Mesenchymal stem cell (in vitro differentiated cells and primary cell): ENCODE measurements at regions not wholly inside any gene's neighbourhood (a gene's known extent, or its start where the extent isn't known, plus 50 kb on each side); places are given as distances from the start of the nearest gene placed in this dataset.
"Not testable (repeated sequence)": the region's sequence is repeated elsewhere in the genome, so short reads cannot be mapped to it uniquely, and the experiment has no call there.

ENCODE experiments used
- DNase-seq: peaks from one replicate; pipeline ENCODE4 v3.0.0-alpha.2; 2013
- H2AFZ ChIP-seq: one replicate; pipeline ENCODE4 v1.6.1; 2013; ENCODE audit warnings: low read depth, mild to moderate bottlenecking, control low read depth, inconsistent platforms, low read length, moderate library complexity
- H2AK5ac ChIP-seq: 2 replicates; pipeline ENCODE4 v1.6.1; 2013; ENCODE audit warnings: low read length, moderate library complexity, mild to moderate bottlenecking, inconsistent platforms; ENCODE audit not compliant: severe bottlenecking
- H2BK120ac ChIP-seq: one replicate; pipeline ENCODE4 v1.6.1; 2013; ENCODE audit warnings: low read depth, mild to moderate bottlenecking, inconsistent platforms, low read length, moderate library complexity
- H2BK12ac ChIP-seq, 2 experiments: one replicate each; pipeline ENCODE4 v1.6.1; 2013; ENCODE audit warnings: inconsistent platforms in 2 of 2, low read length in 2 of 2, mild to moderate bottlenecking in 2 of 2, moderate library complexity in 2 of 2, control low read depth in 1 of 2
- H2BK15ac ChIP-seq: one replicate; pipeline ENCODE4 v1.6.1; 2013; ENCODE audit warnings: mild to moderate bottlenecking, low read depth, inconsistent platforms; ENCODE audit not compliant: poor library complexity, severe bottlenecking
- H2BK5ac ChIP-seq: 2 replicates; pipeline ENCODE4 v1.6.1; 2013; ENCODE audit warnings: low read depth, mild to moderate bottlenecking, low read length, control low read depth, inconsistent platforms; ENCODE audit not compliant: poor library complexity, severe bottlenecking
- H3K14ac ChIP-seq, 2 experiments: one replicate each; pipeline ENCODE4 v1.6.1; 2013; ENCODE audit warnings: inconsistent platforms in 2 of 2, low read length in 2 of 2, control low read depth in 1 of 2, mild to moderate bottlenecking in 1 of 2, moderate library complexity in 1 of 2
- H3K18ac ChIP-seq, 2 experiments: one replicate each; pipeline ENCODE4 v1.6.1; 2013; ENCODE audit warnings: inconsistent platforms in 2 of 2, low read length in 2 of 2, control low read depth in 1 of 2, low read depth in 1 of 2, mild to moderate bottlenecking in 1 of 2
- H3K23ac ChIP-seq, 2 experiments: one replicate each; pipeline ENCODE4 v1.6.1; 2013; ENCODE audit warnings: inconsistent platforms in 2 of 2, low read length in 2 of 2, mild to moderate bottlenecking in 2 of 2, moderate library complexity in 2 of 2, control low read depth in 1 of 2
- H3K27ac ChIP-seq: 2 replicates; pipeline ENCODE4 v1.5.1; 2013; ENCODE audit warnings: mild to moderate bottlenecking, moderate library complexity, low read length, control low read depth, inconsistent platforms; ENCODE audit not compliant: poor library complexity, severe bottlenecking
- H3K27me3 ChIP-seq, 2 experiments: 2 replicates each; pipeline versions ENCODE4 v1.6.1 to v1.7.0; 2013; ENCODE audit warnings: low read length in 2 of 2, mild to moderate bottlenecking in 2 of 2, moderate library complexity in 2 of 2, control low read depth in 1 of 2, inconsistent platforms in 1 of 2; ENCODE audit not compliant: control insufficient read depth in 1 of 2, insufficient read depth in 1 of 2
- H3K36me3 ChIP-seq, 2 experiments: 2 replicates each; pipeline versions ENCODE4 v1.6.1 to v1.7.0; 2013; ENCODE audit warnings: low read length in 2 of 2, control low read depth in 1 of 2, inconsistent platforms in 1 of 2, low read depth in 1 of 2, mild to moderate bottlenecking in 1 of 2; ENCODE audit not compliant: insufficient read depth in 2 of 2, control insufficient read depth in 1 of 2
- H3K4ac ChIP-seq, 2 experiments: one replicate each; pipeline ENCODE4 v1.6.1; 2013; ENCODE audit warnings: inconsistent platforms in 2 of 2, low read length in 2 of 2, mild to moderate bottlenecking in 2 of 2, moderate library complexity in 2 of 2, control low read depth in 1 of 2, low read depth in 1 of 2
- H3K4me1 ChIP-seq: 2 replicates; pipeline ENCODE4 v1.6.1; 2013; ENCODE audit warnings: low read depth, low read length, control low read depth; ENCODE audit not compliant: control insufficient read depth, insufficient read depth
- H3K4me2 ChIP-seq: 2 replicates; pipeline ENCODE4 v1.6.1; 2013; ENCODE audit warnings: low read length, mild to moderate bottlenecking, inconsistent platforms; ENCODE audit not compliant: poor library complexity, severe bottlenecking
- H3K4me3 ChIP-seq, 2 experiments: 2 replicates each; pipeline versions ENCODE4 v1.5.1 to v1.7.0; 2013; ENCODE audit warnings: low read length in 2 of 2, mild to moderate bottlenecking in 2 of 2, control low read depth in 1 of 2, low read depth in 1 of 2; ENCODE audit not compliant: insufficient read depth in 1 of 2
- H3K79me1 ChIP-seq: replicated peaks from 2 replicates; pipeline ENCODE4 v1.6.1; 2013; ENCODE audit warnings: mild to moderate bottlenecking, control low read depth, low read length, inconsistent platforms; ENCODE audit not compliant: poor library complexity, severe bottlenecking
- H3K9ac ChIP-seq: 2 replicates; pipeline ENCODE4 v1.7.0; 2013; ENCODE audit warnings: mild to moderate bottlenecking, low read length, moderate library complexity
- H3K9me3 ChIP-seq: 2 replicates; pipeline ENCODE4 v1.7.0; 2013; ENCODE audit warnings: mild to moderate bottlenecking, low read length; ENCODE audit not compliant: control insufficient read depth
- H4K8ac ChIP-seq: one replicate; pipeline ENCODE4 v1.6.1; 2013; ENCODE audit warnings: inconsistent platforms, mild to moderate bottlenecking, low read length, moderate library complexity
- H4K91ac ChIP-seq: one replicate; pipeline ENCODE4 v1.6.1; 2013; ENCODE audit warnings: mild to moderate bottlenecking, low read length, inconsistent platforms
- WGBS: methylation state at CpG from one replicate; pipeline ENCODE4 v1.1.7; 2013; ENCODE audit warnings: mixed read lengths; 5-methylcytosine and 5-hydroxymethylcytosine counted together

- H3K36me3 ChIP-seq = no peaks in the 10 kb centered on the region
- H3K14ac ChIP-seq = no peak overlapping the region
- WGBS = 91% methylated on average over 3 of the region's 3 CpGs
- H3K4ac ChIP-seq = no peak overlapping the region
- H3K27me3 ChIP-seq = no peaks in the 10 kb centered on the region
- no peaks in the 10 kb centered on the region for H3K79me1 ChIP-seq
- H3K4me1 ChIP-seq = no peaks in the 10 kb centered on the region
- no peak overlapping the region for H4K8ac ChIP-seq
- H2AK5ac ChIP-seq = no peak overlapping the region
- no peak overlapping the region for H3K4me2 ChIP-seq
- H2AFZ ChIP-seq = no peak overlapping the region
- H2BK12ac ChIP-seq = no peak overlapping the region
- no peak overlapping the region for H2BK120ac ChIP-seq
- no peak for DNase-seq
- no peak overlapping the region for H2BK15ac ChIP-seq
- no peak overlapping the region for H4K91ac ChIP-seq
- H3K18ac ChIP-seq = no peak overlapping the region
- H3K27ac ChIP-seq = no peak overlapping the region
- H3K23ac ChIP-seq = no peak overlapping the region
- H3K4me3 ChIP-seq = no peak overlapping the region
- no peak overlapping the region for H2BK5ac ChIP-seq
- no peaks in the 10 kb centered on the region for H3K9me3 ChIP-seq
- no peak overlapping the region for H3K9ac ChIP-seq
Measured at GRCh38 chr13:98075048-98075447, 67.8 kb upstream of the FARP1 start.

GRCh38 chr13:98076309-98076708 lies 66.6 kb upstream of the FARP1 start:
- not testable (repeated sequence) for H2BK120ac ChIP-seq, H3K4me3 ChIP-seq, DNase-seq, H3K36me3 ChIP-seq, H3K4ac ChIP-seq, H4K8ac ChIP-seq, H2BK12ac ChIP-seq, H3K79me1 ChIP-seq, H3K27me3 ChIP-seq, H3K23ac ChIP-seq, H3K18ac ChIP-seq, H3K9ac ChIP-seq, H3K4me1 ChIP-seq, H3K9me3 ChIP-seq, H2BK15ac ChIP-seq, H3K27ac ChIP-seq, H2AFZ ChIP-seq, H2AK5ac ChIP-seq, H2BK5ac ChIP-seq, H4K91ac ChIP-seq, H3K4me2 ChIP-seq, H3K14ac ChIP-seq
- WGBS = 90% methylated on average over 23 of the region's 25 CpGs

GRCh38 chr13:98080280-98080679 lies 62.6 kb upstream of the FARP1 start:
- Histone ChIP-seq H3K4me3 (no peak overlapping the region), H3K4ac (no peak overlapping the region), H3K9ac (no peak overlapping the region), H3K23ac (no peak overlapping the region), H3K79me1 (no peaks in the 10 kb centered on the region), H2AK5ac (no peak overlapping the region), H3K18ac (no peak overlapping the region), H2BK120ac (no peak overlapping the region), H3K9me3 (no peaks in the 10 kb centered on the region), H3K27me3 (no peaks in the 10 kb centered on the region), H2BK15ac (no peak overlapping the region), H4K8ac (no peak overlapping the region), H2AFZ (no peak overlapping the region), H2BK12ac (no peak overlapping the region), H3K27ac (no peak overlapping the region), H2BK5ac (no peak overlapping the region), H3K4me1 (peaks cover 2% of the 10 kb centered on the region), H4K91ac (no peak overlapping the region), H3K14ac (peak overlapping the region in 1 of 2 experiments; percentile 62), H3K36me3 (no peaks in the 10 kb centered on the region), H3K4me2 (no peak overlapping the region)
- DNase-seq = no peak
- WGBS = 68% methylated on average over 5 of the region's 5 CpGs

GRCh38 chr13:98083507-98083906 lies 59.4 kb upstream of the FARP1 start:
- H3K4me3 ChIP-seq = no peak overlapping the region
- no peak overlapping the region for H2AFZ ChIP-seq
- H2AK5ac ChIP-seq = no peak overlapping the region
- H3K4ac ChIP-seq = no peak overlapping the region
- DNase-seq = peak; percentile 86
- no peaks in the 10 kb centered on the region for H3K79me1 ChIP-seq
- H3K9me3 ChIP-seq = no peaks in the 10 kb centered on the region
- H2BK5ac ChIP-seq = peak overlapping the region; percentile 81
- peaks cover 2% of the 10 kb centered on the region for H3K4me1 ChIP-seq
- H3K27me3 ChIP-seq = no peaks in the 10 kb centered on the region
- H2BK15ac ChIP-seq = peak overlapping the region; percentile 7
- H2BK120ac ChIP-seq = no peak overlapping the region
- H3K18ac ChIP-seq = no peak overlapping the region
- no peak overlapping the region for H4K8ac ChIP-seq
- no peak overlapping the region for H3K14ac ChIP-seq
- no peak overlapping the region for H4K91ac ChIP-seq
- H3K27ac ChIP-seq = peak overlapping the region; percentile 82
- H2BK12ac ChIP-seq = no peak overlapping the region
- 0% methylated on average over 1 of the region's 6 CpGs for WGBS
- peak overlapping the region; percentile 43 for H3K4me2 ChIP-seq
- H3K36me3 ChIP-seq = no peaks in the 10 kb centered on the region
- H3K23ac ChIP-seq = no peak overlapping the region
- no peak overlapping the region for H3K9ac ChIP-seq
